T-helper 2 cell treated with Interferon-gamma antibody and Interleukin-4, amounts not matched to agents 5 μg/mL and 100 μg/mL, for 36 hours (primary cell): ENCODE measurements at regions not wholly inside any gene's neighbourhood (a gene's known extent, or its start where the extent isn't known, plus 50 kb on each side); places are given as distances from the start of the nearest gene placed in this dataset.
A peak's percentile ranks its signal among the peaks of the same experiment; 100 is the strongest.
"Not testable (repeated sequence)": the region's sequence is repeated elsewhere in the genome, so short reads cannot be mapped to it uniquely, and the experiment has no call there.

Source experiments
- DNase-seq: peaks from one replicate; pipeline ENCODE4 v3.0.0; 2021; ENCODE audit warnings: low spot score
- H3K27ac Mint-ChIP-seq: one replicate; pipeline ENCODE4 v1.8.0; 2021; ENCODE audit warnings: mild to moderate bottlenecking, mixed read lengths
- H3K27me3 Mint-ChIP-seq: one replicate; pipeline ENCODE4 v1.8.0; 2021; ENCODE audit warnings: low read depth, mixed read lengths
- H3K36me3 Mint-ChIP-seq: one replicate; pipeline ENCODE4 v1.8.0; 2021; ENCODE audit warnings: low read depth, mixed read lengths
- H3K4me1 Mint-ChIP-seq: one replicate; pipeline ENCODE4 v1.8.0; 2021; ENCODE audit warnings: low read depth, mixed read lengths
- H3K4me3 Mint-ChIP-seq: one replicate; pipeline ENCODE4 v1.8.0; 2022; ENCODE audit warnings: mild to moderate bottlenecking, moderate library complexity, mixed read lengths
- H3K9me3 Mint-ChIP-seq: one replicate; pipeline ENCODE4 v1.8.0; 2021; ENCODE audit warnings: mixed read lengths

GRCh38 chr2:2655453-2656114, 324.5 kb upstream of the MYT1L start:
- Mint-ChIP-seq H3K36me3 (no peaks in the 10 kb centered on the region), H3K4me3 (no peak overlapping the region), H3K27ac (no peak overlapping the region), H3K9me3 (peaks cover 13% of the 10 kb centered on the region), H3K4me1 (no peaks in the 10 kb centered on the region), H3K27me3 (peaks cover 3% of the 10 kb centered on the region)
- no peak for DNase-seq

DNA sequence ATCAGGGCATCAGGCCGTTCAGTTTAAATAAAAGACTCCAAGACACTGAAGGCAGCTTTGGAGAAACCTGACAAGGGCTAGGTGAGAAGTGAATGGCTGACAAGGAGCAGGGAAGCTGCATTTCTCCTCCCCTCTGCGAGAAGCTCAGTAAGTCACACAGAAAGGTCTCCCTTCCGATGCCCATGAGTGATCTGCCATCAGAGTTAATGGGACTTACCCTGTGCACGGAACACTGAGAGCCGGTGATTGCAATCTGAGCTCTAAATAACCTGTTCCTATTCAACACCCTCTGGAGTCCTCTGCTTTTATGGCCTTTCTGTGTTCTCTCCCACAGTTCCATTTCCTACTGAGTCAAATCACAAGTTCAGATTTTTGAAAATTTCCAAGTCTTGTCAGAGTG, 322.2 kb upstream of the MYT1L start:
- peaks cover 1% of the 10 kb centered on the region for H3K9me3 Mint-ChIP-seq
- H3K36me3 Mint-ChIP-seq = no peaks in the 10 kb centered on the region
- H3K4me1 Mint-ChIP-seq = no peaks in the 10 kb centered on the region
- no peak overlapping the region for H3K4me3 Mint-ChIP-seq
- DNase-seq = no peak
- peaks cover 3% of the 10 kb centered on the region for H3K27me3 Mint-ChIP-seq
- no peak overlapping the region for H3K27ac Mint-ChIP-seq

- Mint-ChIP-seq H3K9me3 (no peaks in the 10 kb centered on the region), H3K36me3 (no peaks in the 10 kb centered on the region), H3K4me1 (peaks cover 14% of the 10 kb centered on the region), H3K27ac (no peak overlapping the region), H3K4me3 (no peak overlapping the region), H3K27me3 (no peaks in the 10 kb centered on the region)
- DNase-seq = no peak
Observed at GRCh38 chr2:2650608-2651375, 319.7 kb upstream of the MYT1L start.

DNA sequence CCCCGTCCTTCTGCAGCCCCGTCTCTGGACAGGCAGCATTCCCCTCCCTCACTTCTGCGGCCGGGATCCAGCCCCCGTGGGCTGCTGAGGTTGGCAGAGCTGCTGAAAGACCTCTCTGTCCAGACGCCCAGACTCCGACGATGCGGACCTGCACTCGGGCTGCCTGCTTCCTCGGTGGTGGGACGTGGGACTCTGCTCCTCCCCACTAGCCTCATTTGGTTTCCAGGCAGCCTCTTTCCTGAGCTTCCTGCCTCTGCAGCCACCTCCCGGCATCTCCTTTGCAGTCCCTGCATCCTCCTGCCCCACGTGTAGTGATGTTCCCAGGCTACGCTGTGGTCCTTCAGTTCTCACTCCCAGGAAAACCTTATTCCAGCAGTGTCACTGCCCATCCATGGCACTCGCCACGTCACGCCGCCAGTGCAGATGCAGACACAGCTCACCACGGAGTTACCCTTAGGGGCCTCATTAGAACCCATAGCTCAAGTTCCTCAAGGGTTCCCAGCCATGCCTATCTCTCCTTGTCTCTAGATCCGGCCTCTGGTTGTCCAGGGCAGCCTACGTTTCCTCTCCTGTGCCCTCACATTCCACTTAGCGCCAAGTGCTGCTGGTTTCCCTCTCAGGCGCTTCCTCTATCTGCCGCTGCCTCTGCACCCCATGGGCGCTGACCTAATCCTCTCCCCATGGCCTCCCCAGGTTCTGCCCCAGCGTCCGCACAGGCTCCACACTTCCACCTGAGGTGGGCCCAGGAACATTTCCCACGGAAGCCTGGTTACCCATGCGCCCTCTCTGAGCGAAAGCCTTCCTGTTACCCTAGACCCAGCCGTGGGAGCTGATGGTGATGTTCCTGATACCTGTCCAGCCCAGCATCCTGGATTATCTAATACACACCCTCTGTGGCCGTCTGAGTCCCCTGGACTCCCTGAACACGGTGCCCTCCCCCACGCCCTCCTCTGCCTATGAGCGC, 318.3 kb upstream of the MYT1L start:
- peaks cover 14% of the 10 kb centered on the region for H3K4me1 Mint-ChIP-seq
- DNase-seq = no peak
- H3K9me3 Mint-ChIP-seq = no peaks in the 10 kb centered on the region
- no peak overlapping the region for H3K4me3 Mint-ChIP-seq
- no peaks in the 10 kb centered on the region for H3K36me3 Mint-ChIP-seq
- no peak overlapping the region for H3K27ac Mint-ChIP-seq
- H3K27me3 Mint-ChIP-seq = no peaks in the 10 kb centered on the region

- Mint-ChIP-seq H3K27me3 (peaks cover 3% of the 10 kb centered on the region), H3K36me3 (no peaks in the 10 kb centered on the region), H3K4me1 (peaks cover 14% of the 10 kb centered on the region), H3K4me3 (no peak overlapping the region), H3K9me3 (no peaks in the 10 kb centered on the region), H3K27ac (no peak overlapping the region)
- DNase-seq = no peak
Observed at GRCh38 chr2:2648094-2648493, 317.0 kb upstream of the MYT1L start.

- DNase-seq = no peak
- Mint-ChIP-seq H3K36me3 (no peaks in the 10 kb centered on the region), H3K27ac (no peak overlapping the region), H3K27me3 (peaks cover 3% of the 10 kb centered on the region), H3K4me3 (peak overlapping the region; percentile 52), H3K4me1 (peaks cover 14% of the 10 kb centered on the region), H3K9me3 (no peaks in the 10 kb centered on the region)
Observed at GRCh38 chr2:2647141-2647541, 316.1 kb upstream of the MYT1L start.

- Mint-ChIP-seq H3K4me1 (peaks cover 14% of the 10 kb centered on the region), H3K9me3 (no peaks in the 10 kb centered on the region), H3K4me3 (peak overlapping the region; percentile 52), H3K27me3 (peaks cover 3% of the 10 kb centered on the region), H3K36me3 (no peaks in the 10 kb centered on the region), H3K27ac (peak overlapping the region; percentile 39)
- DNase-seq = peak; percentile 33
Observed at GRCh38 chr2:2646433-2647051, 315.5 kb upstream of the MYT1L start.

DNA sequence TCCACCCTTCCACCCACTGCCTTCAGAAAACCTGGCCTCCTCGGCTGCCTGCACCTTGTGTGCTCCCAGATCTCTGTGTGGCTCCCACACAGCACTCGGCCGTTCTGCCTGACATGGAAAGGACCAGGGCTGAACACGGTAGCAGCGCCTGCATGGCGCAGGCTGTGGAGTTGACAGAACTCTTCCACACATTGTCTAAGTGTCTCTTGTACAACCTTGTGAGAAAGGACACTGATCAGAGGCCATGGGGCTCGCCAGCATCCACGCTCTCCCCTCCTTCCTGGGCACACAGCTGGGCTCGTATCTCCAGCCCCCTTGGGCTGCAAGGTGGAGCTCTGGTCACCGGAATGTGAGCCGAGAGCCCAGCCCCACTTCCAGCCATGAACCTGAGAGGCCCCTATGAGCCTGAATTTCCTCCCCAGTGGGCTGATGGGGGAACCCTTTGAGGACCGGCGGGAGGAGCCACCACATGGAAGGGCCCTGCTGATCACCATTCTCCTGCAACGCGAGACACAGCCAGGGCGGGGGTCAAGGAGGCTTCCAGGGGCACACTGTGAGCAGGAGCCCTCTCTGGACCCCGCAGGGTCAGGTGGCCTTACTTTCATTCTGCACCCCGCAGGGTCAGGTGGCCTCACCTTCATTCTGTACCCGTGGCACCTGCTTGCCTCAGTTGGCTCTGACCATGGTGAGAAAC, 314.2 kb upstream of the MYT1L start:
- Mint-ChIP-seq H3K4me3 (no peak overlapping the region), H3K9me3 (no peaks in the 10 kb centered on the region), H3K36me3 (no peaks in the 10 kb centered on the region), H3K27ac (no peak overlapping the region), H3K27me3 (peaks cover 3% of the 10 kb centered on the region), H3K4me1 (peaks cover 14% of the 10 kb centered on the region)
- no peak for DNase-seq

GRCh38 chr2:2644751-2645150, 313.7 kb upstream of the MYT1L start:
- not testable (repeated sequence) for DNase-seq, H3K4me3 Mint-ChIP-seq

DNA sequence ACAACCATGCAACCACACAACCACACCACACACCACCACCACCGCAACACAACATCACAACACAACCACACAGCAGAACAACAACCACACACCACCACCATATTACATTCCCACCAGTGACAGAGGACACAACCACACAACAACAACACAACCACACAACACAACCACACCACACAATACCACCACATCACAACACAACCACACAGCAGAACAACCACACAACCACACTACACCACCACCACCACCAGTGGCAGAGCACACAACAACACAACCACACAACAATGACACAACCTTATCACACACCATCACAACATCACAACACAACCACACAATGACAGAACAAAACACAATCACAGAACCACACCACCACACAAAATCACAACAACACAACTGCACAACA, 313.0 kb upstream of the MYT1L start:
- DNase-seq = no peak
- H3K4me3 Mint-ChIP-seq = no peak overlapping the region
- H3K9me3 Mint-ChIP-seq = no peaks in the 10 kb centered on the region
- peaks cover 14% of the 10 kb centered on the region for H3K4me1 Mint-ChIP-seq
- H3K27me3 Mint-ChIP-seq = peaks cover 3% of the 10 kb centered on the region
- no peaks in the 10 kb centered on the region for H3K36me3 Mint-ChIP-seq
- H3K27ac Mint-ChIP-seq = peak overlapping the region; percentile 52

More at GRCh38 chr2:2644751-2645150, 313.7 kb upstream of the MYT1L start:
- peaks cover 14% of the 10 kb centered on the region for H3K4me1 Mint-ChIP-seq
- H3K9me3 Mint-ChIP-seq, H3K27ac Mint-ChIP-seq, H3K36me3 Mint-ChIP-seq, H3K27me3 Mint-ChIP-seq: not testable (repeated sequence)

DNA sequence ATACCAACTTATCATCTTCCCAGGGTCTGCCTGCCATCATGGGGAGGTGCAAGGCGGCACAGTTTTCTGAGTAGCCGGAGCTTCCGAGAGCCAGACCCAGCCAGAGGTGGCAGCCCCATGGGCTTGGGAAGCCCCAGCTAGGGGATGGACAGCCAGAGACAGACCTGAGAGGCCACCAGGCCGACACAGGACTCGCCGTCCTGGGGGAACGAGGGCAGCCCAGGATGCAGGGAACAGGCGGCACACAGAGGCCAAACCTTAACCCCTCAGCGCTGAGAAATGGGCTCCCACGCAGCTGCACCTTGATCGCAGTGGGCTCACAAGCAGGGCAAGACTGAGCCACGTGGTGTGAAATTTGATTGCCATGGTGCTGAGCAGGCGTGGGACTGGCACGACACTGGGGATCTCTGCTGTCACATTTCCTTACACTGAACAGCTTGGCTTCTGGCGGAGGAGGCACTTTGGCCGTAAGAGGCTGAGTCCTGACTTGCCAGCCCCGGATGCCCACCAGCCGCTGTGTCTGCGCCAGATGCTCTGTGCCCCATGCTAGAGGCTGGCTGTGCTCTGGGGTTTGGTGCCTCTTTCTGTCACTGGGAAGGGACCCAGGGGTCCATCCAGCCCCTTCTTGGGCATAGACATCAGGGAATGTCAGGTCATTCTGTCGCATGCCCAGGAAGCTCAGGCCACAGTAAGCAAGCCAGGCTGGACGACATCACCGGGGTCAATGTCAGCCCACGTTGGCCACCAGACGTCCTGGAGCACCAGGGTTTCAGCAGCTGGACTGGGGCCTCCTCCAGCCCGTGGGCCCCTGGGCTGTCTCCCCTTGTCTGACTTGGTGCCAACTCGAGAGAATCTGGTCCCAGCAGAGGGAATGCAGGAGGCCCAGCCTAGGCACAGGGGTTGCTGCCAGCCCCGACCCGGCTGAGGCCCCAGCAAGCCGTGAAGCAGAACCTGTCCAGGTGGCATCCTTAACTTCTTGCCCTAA, 312.1 kb upstream of the MYT1L start:
- H3K9me3 Mint-ChIP-seq = no peaks in the 10 kb centered on the region
- no peak overlapping the region for H3K4me3 Mint-ChIP-seq
- DNase-seq = no peak

More for the DNA sequence above, 312.1 kb upstream of the MYT1L start:
- Mint-ChIP-seq H3K27ac (no peak overlapping the region), H3K4me1 (peaks cover 14% of the 10 kb centered on the region), H3K36me3 (no peaks in the 10 kb centered on the region), H3K27me3 (peaks cover 3% of the 10 kb centered on the region)
